ENCODE measurements at regions not wholly inside any gene's neighbourhood (a gene's known extent, or its start where the extent isn't known, plus 50 kb on each side); places are given as distances from the start of the nearest gene placed in this dataset.
"Not testable (repeated sequence)": the region's sequence is repeated elsewhere in the genome, so short reads cannot be mapped to it uniquely, and the experiment has no call there.

- H3K4me3 ChIP-seq: no peak overlapping the region
- no peak for TF ChIP-seq POLR2AphosphoS5 (IDR thresholded peaks at IDR 0.05)
- no peaks in the 10 kb centered on the region for H3K9me3 ChIP-seq
- no peak for DNase-seq
- H3K27ac ChIP-seq: no peak overlapping the region
- H3K27me3 ChIP-seq: no peaks in the 10 kb centered on the region
- 80 to 85% methylated on average over 1 to 16 of the region's 16 CpGs for WGBS, 2 donors (ENCODE audit: low coverage in 1 of 2)
- intact Hi-C loops (cut with DNase I; ENCODE audit: low total_unique reads): no loop called here
- H3K4me1 ChIP-seq: no peaks in the 10 kb centered on the region
- H3K36me3 ChIP-seq: no peaks in the 10 kb centered on the region
- in situ Hi-C loops (cut with MboI; ENCODE audit: low pct_ligation_motif_present in 1 of 4, low pct_unique_long_range_greater_than_20kb in 1 of 4, low sequenced_read_pairs in 3 of 4): no loop called here
Observed at GRCh38 chr2:31805688-31806087, 205.1 kb downstream of the MEMO1 start.

GRCh38 chr2:31803481-31804153, 207.2 kb downstream of the MEMO1 start:
- 84% methylated on average over 35 of the region's 44 CpGs; no CpG with 5 or more reads in 1 of the 2 donors for WGBS, 2 donors (ENCODE audit: low coverage in 1 of 2)
- H3K4me3 ChIP-seq; DNase-seq; H3K4me1 ChIP-seq; H3K27me3 ChIP-seq; H3K36me3 ChIP-seq; in situ Hi-C loops (cut with MboI; ENCODE audit: low pct_ligation_motif_present in 1 of 4, low pct_unique_long_range_greater_than_20kb in 1 of 4, low sequenced_read_pairs in 3 of 4); intact Hi-C loops (cut with DNase I; ENCODE audit: low total_unique reads); H3K9me3 ChIP-seq; H3K27ac ChIP-seq: not testable (repeated sequence)

GRCh38 chr2:31802711-31803110, 208.1 kb downstream of the MEMO1 start:
- no peaks in the 10 kb centered on the region for H3K36me3 ChIP-seq
- no peak for TF ChIP-seq POLR2A (IDR thresholded peaks at IDR 0.05)
- TF ChIP-seq EP300 (IDR thresholded peaks at IDR 0.05; ENCODE audit: low read depth): no peak
- TF ChIP-seq POLR2AphosphoS5 (IDR thresholded peaks at IDR 0.05): no peak
- no peak for TF ChIP-seq CTCF (IDR thresholded peaks at IDR 0.05)
- intact Hi-C loops (cut with DNase I; ENCODE audit: low total_unique reads) (no loop called here), in situ Hi-C loops (cut with MboI; ENCODE audit: low pct_ligation_motif_present in 1 of 4, low pct_unique_long_range_greater_than_20kb in 1 of 4, low sequenced_read_pairs in 3 of 4) (no loop called here)
- H3K9me3 ChIP-seq: no peaks in the 10 kb centered on the region
- H3K4me3 ChIP-seq: no peak overlapping the region
- H3K27ac ChIP-seq: no peak overlapping the region
- no peaks in the 10 kb centered on the region for H3K4me1 ChIP-seq
- 96 to 98% methylated on average over 7 of the region's 7 CpGs for WGBS, 2 donors (ENCODE audit: low coverage in 1 of 2)
- no peaks in the 10 kb centered on the region for H3K27me3 ChIP-seq
- no peak for DNase-seq

- H3K27ac ChIP-seq; in situ Hi-C loops (cut with MboI; ENCODE audit: low pct_ligation_motif_present in 1 of 4, low pct_unique_long_range_greater_than_20kb in 1 of 4, low sequenced_read_pairs in 3 of 4); DNase-seq; H3K9me3 ChIP-seq; H3K27me3 ChIP-seq; H3K4me3 ChIP-seq; H3K36me3 ChIP-seq; intact Hi-C loops (cut with DNase I; ENCODE audit: low total_unique reads); H3K4me1 ChIP-seq: not testable (repeated sequence)
- WGBS, 2 donors (ENCODE audit: low coverage in 1 of 2): 84 to 88% methylated on average over 3 to 4 of the region's 4 CpGs
Observed at GRCh38 chr2:31799282-31799681, 211.5 kb downstream of the MEMO1 start.

GRCh38 chr2:31788273-31788672, 207.5 kb upstream of the SRD5A2 start:
- Histone ChIP-seq H3K27me3 (no peaks in the 10 kb centered on the region), H3K4me1 (no peaks in the 10 kb centered on the region), H3K36me3 (no peaks in the 10 kb centered on the region), H3K9me3 (no peaks in the 10 kb centered on the region), H3K27ac (no peak overlapping the region), H3K4me3 (no peak overlapping the region)
- TF ChIP-seq EP300 (IDR thresholded peaks at IDR 0.05; ENCODE audit: low read depth) (no peak), CTCF (IDR thresholded peaks at IDR 0.05) (no peak)
- WGBS, 2 donors (ENCODE audit: low coverage in 1 of 2): 88% methylated on average over 3 to 4 of the region's 4 CpGs
- intact Hi-C loops (cut with DNase I; ENCODE audit: low total_unique reads): no loop called here
- no peak for DNase-seq
- in situ Hi-C loops (cut with MboI; ENCODE audit: low pct_ligation_motif_present in 1 of 4, low pct_unique_long_range_greater_than_20kb in 1 of 4, low sequenced_read_pairs in 3 of 4): no loop called here

GRCh38 chr2:31785876-31786275, 205.1 kb upstream of the SRD5A2 start:
- no peak overlapping the region for H3K27ac ChIP-seq
- intact Hi-C loops (cut with DNase I; ENCODE audit: low total_unique reads): no loop called here
- no peak for DNase-seq
- H3K9me3 ChIP-seq: peaks cover 0 to 6% of the 10 kb centered on the region in 2 donors
- 40 to 42% methylated on average over 2 of the region's 2 CpGs for WGBS, 2 donors (ENCODE audit: low coverage in 1 of 2)
- H3K27me3 ChIP-seq: no peaks in the 10 kb centered on the region
- in situ Hi-C loops (cut with MboI; ENCODE audit: low pct_ligation_motif_present in 1 of 4, low pct_unique_long_range_greater_than_20kb in 1 of 4, low sequenced_read_pairs in 3 of 4): no loop called here
- H3K4me1 ChIP-seq: no peaks in the 10 kb centered on the region
- TF ChIP-seq EP300 (IDR thresholded peaks at IDR 0.05; ENCODE audit: low read depth) (no peak), CTCF (IDR thresholded peaks at IDR 0.05) (no peak), POLR2A (IDR thresholded peaks at IDR 0.05) (no peak), POLR2AphosphoS5 (IDR thresholded peaks at IDR 0.05) (no peak)
- H3K36me3 ChIP-seq: no peaks in the 10 kb centered on the region
- no peak overlapping the region for H3K4me3 ChIP-seq

All from transverse colon (tissue), 4 donors.